Motor neuron (in vitro differentiated cells): ENCODE measurements at regions not wholly inside any gene's neighbourhood (a gene's known extent, or its start where the extent isn't known, plus 50 kb on each side); places are given as distances from the start of the nearest gene placed in this dataset.

Experiments used
- ATAC-seq, 8 experiments: fragments of 200-7000 bp; cut with Tn5 transposase; replicated peaks in 6 of 8; 2 replicates each; pipeline ENCODE4 v1.8.0; 2021; ENCODE audit warnings: mild to moderate bottlenecking in 8 of 8, moderate library complexity in 8 of 8
- H3K27ac ChIP-seq, 2 donors: fragments of 250-450 bp; sonication (Bioruptor Pico); 2 replicates each; pipeline ENCODE4 v1.9.0; 2021; ENCODE audit warnings: antibody characterized with exemption in 2 of 2, mild to moderate bottlenecking in 2 of 2, moderate library complexity in 1 of 2
- H3K4me1 ChIP-seq, 2 donors: fragments of 250-450 bp; sonication (Bioruptor Pico); replicated peaks in 1 of 2; 2 replicates each; pipeline ENCODE4 v1.6.1; 2021; ENCODE audit warnings: antibody characterized with exemption in 2 of 2, mild to moderate bottlenecking in 2 of 2, moderate library complexity in 1 of 2
- H3K4me3 ChIP-seq, 5 donors: fragments of 250-450 bp; sonication (Bioruptor Pico); 2 replicates each; pipeline ENCODE4 v1.9.0; 2021; ENCODE audit warnings: antibody characterized with exemption in 5 of 5, mild to moderate bottlenecking in 5 of 5, moderate library complexity in 4 of 5
- WGBS, 10 experiments: fragments of 450-650 bp; shearing (Covaris generic); methylation state at CpG; one replicate each; pipeline ENCODE4 v1.0.0; 2022; 5-methylcytosine and 5-hydroxymethylcytosine counted together
- in situ Hi-C, 9 experiments: fragments of 400-800 bp; cut with MboI; loops; one replicate each; pipeline ENCODE4 v1.15.0; 2021; ENCODE audit warnings: low sequenced_read_pairs in 9 of 9, low pct_unique_long_range_greater_than_20kb in 2 of 9; ENCODE audit not compliant: unreplicated experiment in 9 of 9

DNA sequence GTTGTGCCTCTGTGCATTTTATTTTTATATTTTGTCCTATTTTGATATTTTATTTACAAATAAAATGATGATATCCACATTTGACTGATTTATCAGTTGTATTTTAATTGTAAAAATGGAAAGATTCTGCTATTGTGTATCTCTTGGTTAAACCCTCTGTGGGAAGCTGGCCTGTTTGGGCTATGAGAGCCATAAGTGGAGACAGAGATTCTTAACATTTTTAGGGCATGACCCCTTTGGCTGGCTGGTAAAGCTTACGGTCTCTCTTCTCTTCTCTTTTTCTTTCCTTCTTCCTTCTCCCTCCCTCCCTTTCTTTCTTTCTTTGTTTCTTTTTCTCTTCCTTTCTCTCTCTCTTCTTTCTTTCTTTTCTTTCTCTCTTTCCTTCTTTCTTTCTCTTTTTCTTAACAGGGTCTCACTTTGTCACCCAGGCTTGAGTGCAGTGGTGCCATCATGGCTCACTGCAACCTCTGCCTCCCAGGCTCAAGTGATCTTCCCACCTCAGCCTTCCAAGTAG, 172.3 kb upstream of the CDYL start:
- H3K4me1 ChIP-seq, result peaks cover 0 to 11% of the 10 kb centered on the region in 2 donors
- in situ Hi-C loops, result no loop called here
- H3K27ac ChIP-seq, result no peak overlapping the region
- WGBS, 10 experiments, result 82 to 100% (median 92%) methylated on average over 1 of the region's 1 CpG; no CpG with 5 or more reads in 2 of the 10 experiments
- no peak for ATAC-seq
- no peak overlapping the region for H3K4me3 ChIP-seq

DNA sequence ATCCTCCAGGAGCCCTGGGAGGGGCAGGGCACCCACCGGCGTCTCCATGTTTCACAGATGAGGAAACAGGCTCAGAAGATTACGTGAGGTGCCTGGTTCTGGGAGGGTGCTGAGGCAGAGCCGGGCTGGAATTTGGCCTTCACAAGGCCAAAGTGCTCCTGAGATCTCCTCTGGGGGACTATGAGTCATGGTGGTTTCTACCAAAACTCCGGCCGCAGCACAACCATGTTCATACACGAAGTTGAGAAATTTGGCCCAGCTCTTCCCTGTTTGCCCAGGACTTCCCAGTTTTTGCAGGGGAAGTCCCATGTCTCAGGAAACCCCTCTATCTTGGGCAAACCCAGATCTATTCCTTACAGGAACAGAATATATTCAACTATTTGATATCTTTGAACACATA, 172.9 kb upstream of the CDYL start:
- peaks cover 0 to 6% of the 10 kb centered on the region in 2 donors for H3K4me1 ChIP-seq
- ATAC-seq, result no peak
- WGBS, 10 experiments, result 56 to 100% (median 88%) methylated on average over 1 to 7 of the region's 7 CpGs; no CpG with 5 or more reads in 3 of the 10 experiments
- H3K27ac ChIP-seq, result no peak overlapping the region
- no peak overlapping the region for H3K4me3 ChIP-seq
- in situ Hi-C loops, result no loop called here

DNA sequence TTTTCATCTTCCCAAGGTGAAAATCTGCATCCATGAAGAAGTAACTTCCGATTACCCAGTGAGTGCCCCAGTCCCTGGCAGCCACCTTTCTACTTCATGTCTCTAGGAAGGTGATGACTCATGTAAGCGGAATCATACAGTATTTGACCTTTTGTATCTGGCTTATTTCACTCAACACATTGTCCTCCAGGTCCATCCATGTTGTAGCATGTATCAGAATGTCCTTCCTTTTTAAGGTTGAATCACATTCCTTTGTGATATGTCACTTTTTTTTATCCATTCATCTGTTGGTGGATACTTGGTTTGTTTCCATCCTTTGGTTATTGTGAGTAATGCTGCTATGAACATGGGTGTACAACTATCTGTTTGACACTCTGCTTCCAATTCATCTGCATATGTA, 176.3 kb upstream of the CDYL start:
- Histone ChIP-seq H3K4me3 (no peak overlapping the region), H3K27ac (no peak overlapping the region), H3K4me1 (no peaks in the 10 kb centered on the region)
- 71 to 100% (median 87%) methylated on average over 1 to 2 of the region's 2 CpGs; no CpG with 5 or more reads in 3 of the 10 experiments for WGBS, 10 experiments
- peak in 1 of 8 experiments; percentile 26 for ATAC-seq
- in situ Hi-C loops, result no loop called here

DNA sequence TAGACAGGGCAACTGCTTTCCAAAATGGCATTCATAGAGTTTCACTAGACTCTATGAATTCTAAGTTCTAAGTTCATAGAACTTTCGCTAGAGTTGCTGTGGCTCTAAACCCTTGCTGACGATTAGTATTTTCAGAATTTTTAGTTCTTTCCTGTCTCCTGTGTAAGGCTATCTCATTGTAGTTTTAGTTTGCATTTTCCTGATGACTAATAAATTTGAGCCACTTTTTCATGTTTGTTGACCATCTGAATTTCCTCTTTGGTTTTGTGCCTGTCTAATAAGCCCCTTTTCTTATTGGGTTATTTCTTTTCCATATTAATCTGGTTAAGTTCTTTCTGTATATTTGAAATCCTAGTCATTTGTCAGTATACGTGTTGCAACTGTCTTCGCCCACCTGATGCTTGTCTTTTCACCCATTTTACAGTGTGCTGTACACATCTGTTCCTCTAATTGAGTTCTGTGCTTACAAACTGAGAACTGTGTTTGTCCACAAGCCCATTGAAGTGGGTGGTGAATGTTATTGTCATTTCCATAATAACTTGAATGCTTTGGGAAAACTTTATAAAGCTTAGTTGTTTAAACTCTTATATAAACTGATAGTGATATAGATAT, 177.7 kb upstream of the CDYL start:
- ATAC-seq, result no peak
- in situ Hi-C loops, result no loop called here
- no peaks in the 10 kb centered on the region for H3K4me1 ChIP-seq
- H3K4me3 ChIP-seq, result no peak overlapping the region
- 69 to 100% (median 91%) methylated on average over 2 to 4 of the region's 4 CpGs for WGBS, 10 experiments
- H3K27ac ChIP-seq, result no peak overlapping the region

DNA sequence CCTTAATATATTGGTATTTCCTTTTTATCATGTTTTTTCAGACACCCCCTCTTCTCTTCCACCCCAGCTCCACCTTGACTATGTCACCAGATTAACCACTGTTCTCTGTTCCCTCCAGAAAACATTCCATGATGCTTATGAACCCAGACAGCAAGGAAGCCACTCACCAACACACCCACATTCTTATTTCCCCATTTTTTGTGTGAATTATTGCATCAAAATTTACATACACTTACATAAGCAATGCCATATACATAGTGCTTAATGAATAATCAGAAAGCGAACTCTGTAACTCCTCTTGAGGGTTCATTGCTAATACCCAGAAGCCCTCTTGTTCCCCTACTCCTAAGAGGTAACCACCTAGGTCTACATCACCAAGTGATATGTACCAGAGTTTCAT, 182.3 kb upstream of the CDYL start:
- WGBS, 10 experiments, result 0 to 100% (median 71%) methylated on average over 1 of the region's 1 CpG
- H3K27ac ChIP-seq, result no peak overlapping the region
- in situ Hi-C loops, result no loop called here
- no peaks in the 10 kb centered on the region for H3K4me1 ChIP-seq
- ATAC-seq, result peak in 3 of 8 experiments; percentile 91 to 93 (median 91)
- H3K4me3 ChIP-seq, result no peak overlapping the region

DNA sequence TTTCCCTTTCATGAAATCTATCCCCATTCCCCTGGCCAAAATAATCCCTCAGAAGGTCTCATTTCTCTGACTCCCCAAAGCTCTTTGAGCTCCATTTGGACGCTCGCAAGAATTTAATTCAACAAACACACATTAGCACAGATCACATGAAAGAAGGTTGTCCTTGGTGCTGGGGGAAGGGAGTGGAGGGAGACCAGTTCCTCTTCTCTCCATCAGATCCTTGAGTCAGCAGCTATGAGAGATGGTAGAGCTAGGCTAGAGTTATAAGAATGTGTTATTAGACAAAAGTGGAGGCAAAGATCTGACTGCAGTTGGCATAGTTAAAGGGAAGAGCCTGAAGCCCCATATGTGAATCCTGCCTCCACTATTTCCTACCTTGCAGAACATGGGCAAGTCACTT, 184.2 kb upstream of the CDYL start:
- no peaks in the 10 kb centered on the region for H3K4me1 ChIP-seq
- WGBS, 10 experiments, result 73 to 100% (median 100%) methylated on average over 1 to 2 of the region's 2 CpGs; no CpG with 5 or more reads in 3 of the 10 experiments
- no peak overlapping the region for H3K27ac ChIP-seq
- H3K4me3 ChIP-seq, result no peak overlapping the region
- no peak for ATAC-seq
- in situ Hi-C loops, result no loop called here

DNA sequence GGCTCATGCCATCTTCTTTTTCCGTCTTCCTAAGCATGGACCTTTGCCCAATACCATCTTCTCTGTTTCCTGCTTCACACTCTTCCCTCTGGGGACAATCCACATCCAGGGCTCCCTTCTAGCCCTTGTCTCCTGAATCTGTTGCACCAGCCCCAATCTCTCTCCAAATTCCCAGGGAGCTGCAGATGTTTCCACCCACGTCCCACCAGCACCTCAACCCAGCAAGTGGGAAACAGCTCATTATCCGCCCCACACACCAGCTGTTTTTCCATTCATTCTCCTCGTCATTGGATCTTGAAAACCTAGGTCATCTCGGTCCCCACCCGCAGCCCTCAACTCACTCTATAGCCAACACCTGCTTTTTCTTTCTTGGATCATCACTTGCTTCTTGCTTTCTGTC, 185.0 kb upstream of the CDYL start:
- no peak overlapping the region for H3K27ac ChIP-seq
- no peak for ATAC-seq
- no peak overlapping the region for H3K4me3 ChIP-seq
- in situ Hi-C loops, result no loop called here
- H3K4me1 ChIP-seq, result no peaks in the 10 kb centered on the region
- 63 to 100% (median 85%) methylated on average over 1 to 6 of the region's 6 CpGs for WGBS, 10 experiments

DNA sequence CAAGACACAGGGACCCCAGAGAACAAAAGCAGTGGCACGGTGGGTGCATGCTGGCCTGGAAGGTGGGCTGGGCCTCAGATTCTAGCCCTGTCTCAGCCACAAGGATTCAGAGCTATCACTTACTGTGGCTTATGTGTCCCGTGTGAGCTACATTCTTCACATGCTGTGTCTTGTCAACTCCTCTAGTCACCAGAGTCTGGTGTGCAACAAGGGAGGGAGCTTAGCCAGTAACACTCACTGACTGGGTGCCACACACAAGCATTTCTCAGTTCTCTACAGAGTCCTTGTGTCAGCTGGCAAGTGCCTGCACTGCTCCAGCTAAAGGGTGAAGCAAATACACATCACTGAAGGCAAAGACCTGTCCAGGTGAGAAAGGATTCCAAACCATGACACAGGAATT, 186.9 kb upstream of the CDYL start:
- 80% methylated on average over 1 of the region's 2 CpGs; no CpG with 5 or more reads in 9 of the 10 experiments for WGBS, 10 experiments
- in situ Hi-C loops, result no loop called here
- H3K4me3 ChIP-seq, result no peak overlapping the region
- ATAC-seq, result no peak
- H3K27ac ChIP-seq, result no peak overlapping the region
- no peaks in the 10 kb centered on the region for H3K4me1 ChIP-seq

DNA sequence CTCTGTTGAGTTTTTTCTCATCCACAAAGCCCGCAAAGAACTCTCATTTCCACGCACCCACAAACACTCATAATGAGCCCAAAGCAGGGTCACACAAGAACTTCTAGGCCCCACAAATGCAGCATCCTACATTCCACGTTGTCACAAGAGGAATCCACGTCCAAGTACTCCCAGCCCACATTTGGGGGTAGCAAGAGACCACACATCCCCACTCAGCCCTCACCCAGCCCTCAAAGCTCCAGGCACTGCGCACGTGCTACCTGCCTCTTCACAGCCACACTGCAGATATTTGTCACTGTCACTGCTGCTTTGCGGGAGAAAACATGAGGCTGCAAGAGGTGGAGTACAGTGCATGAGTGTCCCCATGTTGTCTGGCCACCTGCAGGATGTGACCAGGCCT, 187.6 kb upstream of the CDYL start:
- H3K4me1 ChIP-seq, result no peaks in the 10 kb centered on the region
- H3K4me3 ChIP-seq, result no peak overlapping the region
- no peak overlapping the region for H3K27ac ChIP-seq
- WGBS, 10 experiments, result 40 to 100% (median 92%) methylated on average over 1 to 3 of the region's 7 CpGs; no CpG with 5 or more reads in 3 of the 10 experiments
- ATAC-seq, result no peak
- in situ Hi-C loops, result no loop called here

DNA sequence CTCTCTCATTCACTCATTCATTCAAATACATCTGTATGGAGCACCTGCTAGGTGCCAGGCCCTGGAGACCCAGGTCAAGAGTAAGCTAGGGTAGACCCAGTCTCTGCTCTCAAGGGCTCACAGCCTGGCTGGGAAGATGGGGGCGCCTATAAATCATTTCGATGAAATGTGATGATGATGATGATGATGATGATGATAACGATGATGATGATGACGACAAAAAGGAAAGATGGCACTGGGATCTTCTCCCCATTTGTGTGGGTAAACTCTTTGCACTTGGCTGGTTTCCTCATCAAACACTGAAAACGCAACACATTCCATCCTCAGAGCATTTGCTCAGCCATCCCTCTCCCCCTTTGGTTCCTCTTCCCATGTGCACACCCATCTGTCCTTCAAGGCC, 188.0 kb upstream of the CDYL start:
- Histone ChIP-seq H3K27ac (no peak overlapping the region), H3K4me3 (no peak overlapping the region), H3K4me1 (no peaks in the 10 kb centered on the region)
- WGBS, 10 experiments, result 90 to 100% (median 100%) methylated on average over 1 to 2 of the region's 5 CpGs; no CpG with 5 or more reads in 7 of the 10 experiments
- ATAC-seq, result no peak
- in situ Hi-C loops, result no loop called here

DNA sequence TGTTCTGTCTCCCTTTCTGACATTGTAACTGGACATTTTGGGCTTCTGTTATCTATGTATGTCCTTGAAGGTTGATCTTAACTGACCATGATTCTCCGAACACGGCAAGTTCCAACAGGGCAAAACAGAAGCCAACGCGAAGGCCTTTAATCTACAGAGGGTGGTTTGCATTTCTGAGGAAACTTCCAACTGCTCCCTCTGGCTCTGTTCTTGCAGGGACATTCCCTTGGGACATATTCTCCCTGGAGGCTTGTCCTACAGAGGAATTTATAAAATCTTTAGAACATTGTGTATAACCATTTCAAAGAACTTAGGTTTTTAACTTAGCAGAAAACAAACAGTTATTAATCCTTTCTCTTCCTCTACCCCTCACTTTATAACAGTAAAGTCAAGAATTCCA, 189.0 kb upstream of the CDYL start:
- 50 to 100% (median 81%) methylated on average over 2 to 4 of the region's 4 CpGs; no CpG with 5 or more reads in 2 of the 10 experiments for WGBS, 10 experiments
- in situ Hi-C loops, result no loop called here

DNA sequence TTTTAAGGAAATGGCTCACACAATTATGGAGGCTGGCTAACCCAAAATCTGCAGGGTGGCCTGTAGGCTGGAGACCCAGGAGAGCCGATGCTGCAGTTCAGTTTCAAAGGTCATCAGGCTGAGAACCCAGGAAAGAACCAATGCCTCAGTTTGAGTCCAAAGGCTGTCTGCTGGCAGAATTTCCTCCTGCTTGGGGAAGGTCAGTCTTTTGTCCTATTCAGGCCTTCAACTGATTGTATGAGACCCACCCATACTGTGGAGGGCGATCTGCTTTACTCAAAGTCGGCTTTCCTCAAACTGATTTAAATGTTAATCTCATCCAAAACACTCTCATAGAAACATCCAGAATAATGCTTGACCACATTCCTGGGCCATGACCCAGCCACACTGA, 189.7 kb upstream of the CDYL start:
- H3K4me1 ChIP-seq, result peaks cover 0 to 6% of the 10 kb centered on the region in 2 donors
- in situ Hi-C loops, result no loop called here
- no peak overlapping the region for H3K27ac ChIP-seq
- WGBS, 10 experiments, result 71 to 100% (median 89%) methylated on average over 1 to 3 of the region's 3 CpGs; no CpG with 5 or more reads in 2 of the 10 experiments
- no peak for ATAC-seq
- no peak overlapping the region for H3K4me3 ChIP-seq

More for the DNA sequence above, 189.0 kb upstream of the CDYL start:
- Histone ChIP-seq H3K4me3 (no peak overlapping the region), H3K27ac (no peak overlapping the region), H3K4me1 (peaks cover 0 to 4% of the 10 kb centered on the region in 2 donors)
- no peak for ATAC-seq

DNA sequence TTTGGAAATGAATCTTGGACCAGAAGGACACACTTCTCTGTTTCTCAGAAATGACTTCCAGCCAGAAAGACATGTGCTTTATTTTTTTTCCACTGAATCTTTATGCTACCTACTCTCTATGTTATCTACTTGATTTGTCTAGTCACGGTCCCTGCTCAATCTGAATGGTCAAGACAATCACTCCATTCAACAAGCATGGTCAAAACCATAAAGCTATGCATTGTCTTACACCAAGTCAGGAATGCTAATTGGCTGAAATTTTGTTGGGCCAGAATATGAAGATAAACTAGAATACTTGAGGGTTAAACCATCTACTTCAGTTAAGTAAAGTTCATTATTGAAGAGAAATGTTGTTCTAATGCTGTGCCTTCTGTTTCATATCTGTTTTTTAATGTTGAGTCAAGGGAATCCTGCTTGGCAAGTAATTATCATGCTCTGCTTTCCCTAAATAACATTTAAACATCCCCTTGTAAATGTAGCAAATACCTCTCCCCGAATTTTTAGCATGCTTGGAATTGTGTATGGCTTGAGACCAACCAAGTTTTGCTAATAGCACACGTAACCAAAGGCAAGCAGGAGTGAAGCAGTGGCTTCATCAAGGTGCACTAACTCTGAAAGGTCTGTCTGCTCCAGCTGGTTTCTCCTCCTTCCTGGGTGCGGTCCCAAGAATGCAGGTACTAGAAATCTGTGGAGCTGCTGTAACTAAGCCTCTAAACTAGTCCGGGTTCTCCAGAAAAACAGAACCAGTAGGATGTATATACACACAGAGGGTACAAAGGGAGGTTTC, 190.3 kb upstream of the CDYL start:
- no peak for ATAC-seq
- Histone ChIP-seq H3K4me3 (no peak overlapping the region), H3K27ac (no peak overlapping the region), H3K4me1 (peaks cover 0 to 6% of the 10 kb centered on the region in 2 donors)
- in situ Hi-C loops, result no loop called here
- WGBS, 10 experiments, result 43 to 100% (median 76%) methylated on average over 1 to 4 of the region's 5 CpGs
